ENCODE measurements at regions not wholly inside any gene's neighbourhood (a gene's known extent, or its start where the extent isn't known, plus 50 kb on each side); places are given as distances from the start of the nearest gene placed in this dataset.

- Histone ChIP-seq H3K4me2 (ENCODE audit: insufficient read depth, insufficient read length, low read length) (no peak overlapping the region), H3K4ac (ENCODE audit: low read depth, low read length) (no peak overlapping the region), H2AK5ac (ENCODE audit: insufficient read length, low read length) (no peak overlapping the region), H4K8ac (replicated peaks; ENCODE audit: insufficient read length, low read depth, low read length) (no peak overlapping the region), H3K4me1 (ENCODE audit: insufficient read depth, low read length) (peaks cover 12% of the 10 kb centered on the region), H3T11ph (ENCODE audit: low read length) (no peak overlapping the region), H3K18ac (ENCODE audit: insufficient read length, low read depth, low read length) (no peak overlapping the region), H3K9ac (ENCODE audit: extremely low read depth, insufficient read length, low read length) (no peak overlapping the region), H4K5ac (ENCODE audit: insufficient read length, low read depth, low read length) (no peak overlapping the region), H4K20me1 (ENCODE audit: control insufficient read depth, insufficient read depth, insufficient read length) (no peaks in the 10 kb centered on the region), H2BK5ac (ENCODE audit: insufficient read length, low read length) (no peak overlapping the region), H3K9me3 (ENCODE audit: control insufficient read depth, low read depth, low read length) (no peaks in the 10 kb centered on the region), H3K56ac (ENCODE audit: insufficient read length, low read depth, low read length) (no peak overlapping the region), H3K79me2 (ENCODE audit: insufficient read depth, low read length) (no peaks in the 10 kb centered on the region), H3K23ac (ENCODE audit: insufficient read length, low read depth, low read length) (no peak overlapping the region), H2BK12ac (ENCODE audit: insufficient read length, low read depth, low read length) (no peak overlapping the region), H3K27ac (ENCODE audit: insufficient read length, low read depth, low read length) (no peak overlapping the region), H4K91ac (ENCODE audit: insufficient read length, low read depth, low read length) (no peak overlapping the region), H2BK20ac (ENCODE audit: low read depth, low read length, poor library complexity, severe bottlenecking) (no peak overlapping the region), H3K27me3 (ENCODE audit: insufficient read depth, low read length) (no peaks in the 10 kb centered on the region), H2AFZ (ENCODE audit: low read length) (no peak overlapping the region), H2BK15ac (ENCODE audit: low read depth, low read length) (no peak overlapping the region), H3K79me1 (ENCODE audit: insufficient read depth, low read depth, low read length, poor library complexity, severe bottlenecking) (no peaks in the 10 kb centered on the region), H2BK120ac (ENCODE audit: low read depth, low read length, poor library complexity, severe bottlenecking) (no peak overlapping the region), H3K23me2 (ENCODE audit: insufficient read length, low read depth, low read length, poor library complexity, severe bottlenecking) (no peaks in the 10 kb centered on the region), H3K14ac (ENCODE audit: insufficient read depth, low read length) (no peak overlapping the region)
- no peak for DNase-seq
- Mint-ChIP-seq H3K27me3 (ENCODE audit: low read depth) (peaks cover 5% of the 10 kb centered on the region; the same call in 1 of the 2 replicates), H3K9me3 (peaks cover 0 to 6% of the 10 kb centered on the region in 2 experiments; a peak in 4 of 5 replicates), H3K4me3 (no peak overlapping the region), H3K27ac (no peak overlapping the region), H3K36me3 (ENCODE audit: insufficient read depth in 1 of 3, low read depth in 3 of 3) (peaks cover 2 to 6% (median 4%) of the 10 kb centered on the region in 3 experiments; a peak in 3 of 7 replicates), H3K4me1 (peaks cover 39 to 42% of the 10 kb centered on the region in 2 experiments)
- no peak for TF ChIP-seq CTCF (conservative IDR thresholded peaks at IDR 0.05)
- no CpG with 5 or more reads among the region's 5 CpGs for WGBS (ENCODE audit: extremely low coverage, insufficient read length, low lambda C conversion rate)
Measured at GRCh38 chr2:234592541-234592940, 95.7 kb upstream of the ARL4C start.
